ENCODE measurements at regions not wholly inside any gene's neighbourhood (a gene's known extent, or its start where the extent isn't known, plus 50 kb on each side); places are given as distances from the start of the nearest gene placed in this dataset.

GRCh38 chr18:6561420-6561861, 146.7 kb upstream of the L3MBTL4 start:
- peaks cover 15% of the 10 kb centered on the region for H3K4me1 Mint-ChIP-seq (ENCODE audit: unreplicated experiment)
- no peak for DNase-seq (ENCODE audit: low spot score)
- H3K36me3 Mint-ChIP-seq (ENCODE audit: low read depth, unreplicated experiment), result no peaks in the 10 kb centered on the region
- no peak for TF ChIP-seq CTCF (IDR thresholded peaks at IDR 0.05; ENCODE audit: unreplicated experiment)
- H3K27ac Mint-ChIP-seq (ENCODE audit: unreplicated experiment), result no peak overlapping the region
- H3K27me3 Mint-ChIP-seq (ENCODE audit: unreplicated experiment), result peaks cover 2% of the 10 kb centered on the region
- no peak overlapping the region for H3K4me3 Mint-ChIP-seq (ENCODE audit: unreplicated experiment)
- no peaks in the 10 kb centered on the region for H3K9me3 Mint-ChIP-seq (ENCODE audit: unreplicated experiment)

- no peaks in the 10 kb centered on the region for H3K36me3 Mint-ChIP-seq (ENCODE audit: low read depth, unreplicated experiment)
- H3K9me3 Mint-ChIP-seq (ENCODE audit: unreplicated experiment), result no peaks in the 10 kb centered on the region
- H3K4me1 Mint-ChIP-seq (ENCODE audit: unreplicated experiment), result peaks cover 19% of the 10 kb centered on the region
- no peak for TF ChIP-seq CTCF (IDR thresholded peaks at IDR 0.05; ENCODE audit: unreplicated experiment)
- DNase-seq (ENCODE audit: low spot score), result no peak
- no peak overlapping the region for H3K4me3 Mint-ChIP-seq (ENCODE audit: unreplicated experiment)
- peaks cover 2% of the 10 kb centered on the region for H3K27me3 Mint-ChIP-seq (ENCODE audit: unreplicated experiment)
- no peak overlapping the region for H3K27ac Mint-ChIP-seq (ENCODE audit: unreplicated experiment)
Measured at GRCh38 chr18:6561862-6562291, 147.2 kb upstream of the L3MBTL4 start.

GRCh38 chr18:6563896-6564295, 149.2 kb upstream of the L3MBTL4 start:
- TF ChIP-seq CTCF (IDR thresholded peaks at IDR 0.05; ENCODE audit: unreplicated experiment), result no peak
- Mint-ChIP-seq H3K36me3 (ENCODE audit: low read depth, unreplicated experiment) (no peaks in the 10 kb centered on the region), H3K9me3 (ENCODE audit: unreplicated experiment) (no peaks in the 10 kb centered on the region), H3K4me1 (ENCODE audit: unreplicated experiment) (peaks cover 20% of the 10 kb centered on the region), H3K27ac (ENCODE audit: unreplicated experiment) (no peak overlapping the region), H3K4me3 (ENCODE audit: unreplicated experiment) (no peak overlapping the region), H3K27me3 (ENCODE audit: unreplicated experiment) (peaks cover 2% of the 10 kb centered on the region)
- no peak for DNase-seq (ENCODE audit: low spot score)

- Mint-ChIP-seq H3K4me3 (ENCODE audit: unreplicated experiment) (no peak overlapping the region), H3K27me3 (ENCODE audit: unreplicated experiment) (peaks cover 2% of the 10 kb centered on the region), H3K27ac (ENCODE audit: unreplicated experiment) (no peak overlapping the region), H3K4me1 (ENCODE audit: unreplicated experiment) (peaks cover 16% of the 10 kb centered on the region), H3K9me3 (ENCODE audit: unreplicated experiment) (no peaks in the 10 kb centered on the region), H3K36me3 (ENCODE audit: low read depth, unreplicated experiment) (no peaks in the 10 kb centered on the region)
- DNase-seq (ENCODE audit: low spot score), result no peak
- no peak for TF ChIP-seq CTCF (IDR thresholded peaks at IDR 0.05; ENCODE audit: unreplicated experiment)
Measured at GRCh38 chr18:6564950-6565814, 150.5 kb upstream of the L3MBTL4 start.

GRCh38 chr18:6565815-6566081, 151.0 kb upstream of the L3MBTL4 start:
- Mint-ChIP-seq H3K4me3 (ENCODE audit: unreplicated experiment) (no peak overlapping the region), H3K27ac (ENCODE audit: unreplicated experiment) (no peak overlapping the region), H3K27me3 (ENCODE audit: unreplicated experiment) (peaks cover 2% of the 10 kb centered on the region), H3K9me3 (ENCODE audit: unreplicated experiment) (no peaks in the 10 kb centered on the region), H3K4me1 (ENCODE audit: unreplicated experiment) (peaks cover 16% of the 10 kb centered on the region), H3K36me3 (ENCODE audit: low read depth, unreplicated experiment) (no peaks in the 10 kb centered on the region)
- no peak for TF ChIP-seq CTCF (IDR thresholded peaks at IDR 0.05; ENCODE audit: unreplicated experiment)
- no peak for DNase-seq (ENCODE audit: low spot score)
